HEK293 (cell line): ENCODE measurements at regions not wholly inside any gene's neighbourhood (a gene's known extent, or its start where the extent isn't known, plus 50 kb on each side); places are given as distances from the start of the nearest gene placed in this dataset.

Experiments
- CTCF ChIA-PET: fragments of 350-600 bp; formaldehyde crosslinking; extraction: SDS; loops from one replicate; lab custom pipeline; 2021; ENCODE audit warnings: antibody characterized with exemption; lab: Yijun Ruan, JAX
- POLR2A ChIA-PET: fragments of 300-600 bp; formaldehyde crosslinking; extraction: SDS; loops from one replicate; lab custom pipeline; 2020; ENCODE audit warnings: antibody characterized with exemption, inconsistent platforms; lab: Yijun Ruan, JAX
- H3K27ac ChIP-seq: fragments of 200-500 bp; sonication (Bioruptor generic); 2 replicates; pipeline ENCODE4 v1.5.1; 2014; ENCODE audit warnings: low read depth, low read length, control low read depth, inconsistent platforms; ENCODE audit errors: extremely low read depth
- H3K36me3 ChIP-seq, 2 experiments: fragments of 200-500 bp in 1 of 2; sonication (Bioruptor generic) in 1 of 2; 1 replicate in 1 of 2; 2 replicates in 1 of 2; pipeline ENCODE4 v1.5.1; 2014 to 2017; ENCODE audit warnings: inconsistent platforms in 2 of 2, low read length in 2 of 2; ENCODE audit not compliant: control insufficient read depth in 2 of 2, insufficient read depth in 1 of 2
- H3K4me1 ChIP-seq: fragments of 200-500 bp; sonication (Bioruptor generic); 2 replicates; pipeline ENCODE4 v1.5.1; 2014; ENCODE audit warnings: mild to moderate bottlenecking, low read length, inconsistent platforms; ENCODE audit not compliant: control insufficient read depth, insufficient read depth
- H3K4me3 ChIP-seq: 2 replicates; pipeline ENCODE4 v1.5.1; 2011; ENCODE audit warnings: low read depth, mild to moderate bottlenecking, control low read depth, low read length, moderate library complexity
- H3K9me3 ChIP-seq: fragments of 200-500 bp; sonication (Bioruptor generic); 2 replicates; pipeline ENCODE4 v1.5.1; 2014; ENCODE audit warnings: low read depth, low read length, inconsistent platforms; ENCODE audit not compliant: control insufficient read depth, insufficient read depth
- BCL11A ChIP-seq: fragments of 450-650 bp; formaldehyde crosslinking; IDR thresholded peaks from 2 replicates; pipeline ENCODE4 v1.5.1; 2016; ENCODE audit warnings: low read depth, missing biosample characterization, missing genetic modification characterization
- GLIS2 ChIP-seq: fragments of 450-650 bp; formaldehyde crosslinking; IDR thresholded peaks from 2 replicates; pipeline ENCODE4 v1.5.1; 2016; ENCODE audit warnings: missing biosample characterization, missing genetic modification characterization
- HIC1 ChIP-seq: fragments of 450-650 bp; formaldehyde crosslinking; IDR thresholded peaks from 2 replicates; pipeline ENCODE4 v1.5.1; 2016; ENCODE audit warnings: missing biosample characterization, missing genetic modification characterization
- HOXD13 ChIP-seq: sonication (generic); formaldehyde crosslinking; IDR thresholded peaks from 2 replicates; pipeline ENCODE4 v1.8.0; 2022; ENCODE audit warnings: missing genetic modification reagents, borderline replicate concordance
- KLF7 ChIP-seq: fragments of 450-650 bp; formaldehyde crosslinking; IDR thresholded peaks from 2 replicates; pipeline ENCODE4 v1.5.1; 2016; ENCODE audit warnings: missing biosample characterization, missing genetic modification characterization, borderline replicate concordance
- PRDM4 ChIP-seq: fragments of 450-650 bp; formaldehyde crosslinking; IDR thresholded peaks from 2 replicates; pipeline ENCODE4 v1.5.1; 2017; ENCODE audit warnings: missing biosample characterization, missing genetic modification characterization
- REPIN1 ChIP-seq: fragments of 450-650 bp; formaldehyde crosslinking; IDR thresholded peaks from 2 replicates; pipeline ENCODE4 v1.5.1; 2017; ENCODE audit warnings: missing biosample characterization, missing genetic modification characterization, low read depth
- SCRT2 ChIP-seq: fragments of 450-650 bp; formaldehyde crosslinking; IDR thresholded peaks from 2 replicates; pipeline ENCODE4 v1.5.1; 2016; ENCODE audit warnings: missing biosample characterization, missing genetic modification characterization
- YY1 ChIP-seq: fragments of 450-650 bp; formaldehyde crosslinking; IDR thresholded peaks from 2 replicates; pipeline ENCODE4 v1.5.1; 2018; ENCODE audit warnings: missing biosample characterization, missing genetic modification characterization
- YY2 ChIP-seq: fragments of 450-650 bp; formaldehyde crosslinking; IDR thresholded peaks from 2 replicates; pipeline ENCODE4 v1.5.1; 2016; ENCODE audit warnings: missing biosample characterization, missing genetic modification characterization
- ZBTB44 ChIP-seq: fragments of 450-650 bp; IDR thresholded peaks from 2 replicates; pipeline ENCODE4 v1.5.1; 2018; ENCODE audit warnings: missing biosample characterization, mild to moderate bottlenecking, missing genetic modification characterization
- ZBTB48 ChIP-seq: fragments of 450-650 bp; formaldehyde crosslinking; IDR thresholded peaks from 2 replicates; pipeline ENCODE4 v1.5.1; 2016; ENCODE audit warnings: missing biosample characterization, missing genetic modification characterization
- ZEB2 ChIP-seq: fragments of 450-650 bp; formaldehyde crosslinking; IDR thresholded peaks from 2 replicates; pipeline ENCODE4 v1.5.1; 2016; ENCODE audit warnings: missing biosample characterization, missing genetic modification characterization
- ZFP69B ChIP-seq: fragments of 450-650 bp; formaldehyde crosslinking; IDR thresholded peaks from 2 replicates; pipeline ENCODE4 v1.5.1; 2016; ENCODE audit warnings: missing biosample characterization, missing genetic modification characterization
- ZNF114 ChIP-seq: fragments of 450-650 bp; formaldehyde crosslinking; IDR thresholded peaks from 2 replicates; pipeline ENCODE4 v1.5.0; 2017; ENCODE audit warnings: missing biosample characterization, missing genetic modification characterization
- ZNF133 ChIP-seq: fragments of 450-650 bp; formaldehyde crosslinking; IDR thresholded peaks from 2 replicates; pipeline ENCODE4 v1.5.1; 2016; ENCODE audit warnings: missing biosample characterization, missing genetic modification characterization
- ZNF148 ChIP-seq: fragments of 450-650 bp; formaldehyde crosslinking; IDR thresholded peaks from 2 replicates; pipeline ENCODE4 v1.5.0; 2017; ENCODE audit warnings: missing biosample characterization, missing genetic modification characterization, borderline replicate concordance
- ZNF157 ChIP-seq: fragments of 450-650 bp; formaldehyde crosslinking; IDR thresholded peaks from 2 replicates; pipeline ENCODE4 v1.5.1; 2016; ENCODE audit warnings: missing biosample characterization, missing genetic modification characterization
- ZNF23 ChIP-seq: fragments of 450-650 bp; formaldehyde crosslinking; IDR thresholded peaks from 2 replicates; pipeline ENCODE4 v1.5.1; 2016; ENCODE audit warnings: missing biosample characterization, missing genetic modification characterization, borderline replicate concordance
- ZNF274 ChIP-seq, 2 experiments: fragments of 200-500 bp in 1 of 2; fragments of 450-650 bp in 1 of 2; sonication (Bioruptor generic) in 1 of 2; formaldehyde crosslinking in 1 of 2; IDR thresholded peaks; 2 replicates each; pipeline versions ENCODE4 v1.5.1 to v1.6.1; 2014 to 2016; ENCODE audit warnings: borderline replicate concordance in 1 of 2, inconsistent platforms in 1 of 2, low read length in 1 of 2, missing biosample characterization in 1 of 2, missing genetic modification characterization in 1 of 2
- ZNF341 ChIP-seq: fragments of 450-650 bp; formaldehyde crosslinking; IDR thresholded peaks from 2 replicates; pipeline ENCODE4; 2016; ENCODE audit warnings: low read depth, missing biosample characterization, missing genetic modification characterization
- ZNF394 ChIP-seq: fragments of 450-650 bp; formaldehyde crosslinking; IDR thresholded peaks from 2 replicates; pipeline ENCODE4 v1.5.1; 2016; ENCODE audit warnings: missing biosample characterization, missing genetic modification characterization, mild to moderate bottlenecking, moderate library complexity, borderline replicate concordance
- ZNF404 ChIP-seq: fragments of 450-650 bp; formaldehyde crosslinking; IDR thresholded peaks from 2 replicates; pipeline ENCODE4 v1.5.1; 2017; ENCODE audit warnings: missing biosample characterization, missing genetic modification characterization
- ZNF473 ChIP-seq: fragments of 450-650 bp; formaldehyde crosslinking; IDR thresholded peaks from 2 replicates; pipeline ENCODE4 v1.5.1; 2017; ENCODE audit warnings: missing biosample characterization, missing genetic modification characterization
- ZNF521 ChIP-seq: fragments of 450-650 bp; formaldehyde crosslinking; IDR thresholded peaks from 2 replicates; pipeline ENCODE4 v1.5.1; 2017; ENCODE audit warnings: missing biosample characterization, mild to moderate bottlenecking, missing genetic modification characterization
- ZNF792 ChIP-seq: fragments of 450-650 bp; formaldehyde crosslinking; IDR thresholded peaks from 2 replicates; pipeline ENCODE4 v1.5.1; 2016; ENCODE audit warnings: missing biosample characterization, missing genetic modification characterization
- ZSCAN16 ChIP-seq: fragments of 450-650 bp; formaldehyde crosslinking; IDR thresholded peaks from 2 replicates; pipeline ENCODE4 v1.5.1; 2016; ENCODE audit warnings: missing biosample characterization, missing genetic modification characterization

GRCh38 chr20:24060851-24061590, 72.4 kb upstream of the GGTLC1 start:
- CTCF ChIA-PET = no interaction called here

GRCh38 chr20:24059174-24059573, 70.6 kb upstream of the GGTLC1 start:
- Histone ChIP-seq H3K4me3 (no peak overlapping the region), H3K4me1 (no peaks in the 10 kb centered on the region), H3K9me3 (no peaks in the 10 kb centered on the region), H3K27ac (no peak overlapping the region), H3K36me3 (no peaks in the 10 kb centered on the region)
- POLR2A ChIA-PET = no interaction called here
- TF ChIP-seq ZNF473 (tag by site-specific recombination) = no peak
- TF ChIP-seq ZBTB44 (tag by site-specific recombination) = no peak
- TF ChIP-seq BCL11A = no peak
- no peak for TF ChIP-seq ZNF23 (tag by site-specific recombination)
- no peak for TF ChIP-seq ZSCAN16 (tag by site-specific recombination)
- no peak for TF ChIP-seq HIC1
- TF ChIP-seq ZFP69B (tag by site-specific recombination) = no peak
- no peak for TF ChIP-seq YY1 (tag by site-specific recombination)
- TF ChIP-seq YY2 (tag by site-specific recombination) = no peak
- TF ChIP-seq ZBTB48 = no peak
- CTCF ChIA-PET = no interaction called here

More at GRCh38 chr20:24060851-24061590, 72.4 kb upstream of the GGTLC1 start:
- POLR2A ChIA-PET = no interaction called here
- no peak overlapping the region for H3K4me3 ChIP-seq
- H3K36me3 ChIP-seq = no peaks in the 10 kb centered on the region
- no peaks in the 10 kb centered on the region for H3K4me1 ChIP-seq
- no peak overlapping the region for H3K27ac ChIP-seq
- TF ChIP-seq ZNF133 (no peak), ZNF394 (tag by site-specific recombination) (no peak), HOXD13 (CRISPR knock-in tag) (no peak), ZEB2 (tag by site-specific recombination) (no peak), ZNF148 (tag by site-specific recombination) (no peak), ZNF341 (no peak), ZNF521 (no peak), SCRT2 (tag by site-specific recombination) (no peak), ZNF792 (tag by site-specific recombination) (no peak), KLF7 (tag by site-specific recombination) (no peak), ZNF157 (tag by site-specific recombination) (no peak), ZNF114 (tag by site-specific recombination) (no peak), REPIN1 (tag by site-specific recombination) (no peak), PRDM4 (no peak), ZNF404 (tag by site-specific recombination) (no peak), GLIS2 (tag by site-specific recombination) (no peak), ZNF274 (IDR thresholded peaks at IDR 0.05; ENCODE audit: low read length) (no peak), ZNF274 (tag by site-specific recombination; IDR thresholded peaks at IDR 0.05; ENCODE audit: borderline replicate concordance) (no peak)
- H3K9me3 ChIP-seq = no peaks in the 10 kb centered on the region
